ENCODE measurements at regions not wholly inside any gene's neighbourhood (a gene's known extent, or its start where the extent isn't known, plus 50 kb on each side); places are given as distances from the start of the nearest gene placed in this dataset.

GRCh38 chr21:19031953-19032352 lies 628.4 kb upstream of the TMPRSS15 start:
- no peak for TF ChIP-seq CTCF (conservative IDR thresholded peaks at IDR 0.05; ENCODE audit: low read depth, low read length)
- DNase-seq (ENCODE audit: low read depth) = no peak
- no peak overlapping the region for H3K4me3 ChIP-seq (ENCODE audit: low read depth, low read length)

- no peak overlapping the region for H3K4me3 ChIP-seq (ENCODE audit: low read depth, low read length)
- no peak for TF ChIP-seq CTCF (conservative IDR thresholded peaks at IDR 0.05; ENCODE audit: low read depth, low read length)
- DNase-seq (ENCODE audit: low read depth) = no peak
Measured at GRCh38 chr21:19034041-19034440, 630.5 kb upstream of the TMPRSS15 start.

GRCh38 chr21:19034560-19034959 lies 631.0 kb upstream of the TMPRSS15 start:
- no peak for DNase-seq (ENCODE audit: low read depth)
- H3K4me3 ChIP-seq (ENCODE audit: low read depth, low read length) = no peak overlapping the region
- TF ChIP-seq CTCF (conservative IDR thresholded peaks at IDR 0.05; ENCODE audit: low read depth, low read length) = no peak

- H3K4me3 ChIP-seq (ENCODE audit: low read depth, low read length) = no peak overlapping the region
- no peak for DNase-seq (ENCODE audit: low read depth)
- TF ChIP-seq CTCF (conservative IDR thresholded peaks at IDR 0.05; ENCODE audit: low read depth, low read length) = no peak
Measured at GRCh38 chr21:19045876-19046275, 642.3 kb upstream of the TMPRSS15 start.

GRCh38 chr21:19048098-19048672 lies 644.6 kb upstream of the TMPRSS15 start:
- TF ChIP-seq CTCF (conservative IDR thresholded peaks at IDR 0.05; ENCODE audit: low read depth, low read length) = no peak
- H3K4me3 ChIP-seq (ENCODE audit: low read depth, low read length) = no peak overlapping the region
- no peak for DNase-seq (ENCODE audit: low read depth)

- no peak for TF ChIP-seq CTCF (conservative IDR thresholded peaks at IDR 0.05; ENCODE audit: low read depth, low read length)
- no peak overlapping the region for H3K4me3 ChIP-seq (ENCODE audit: low read depth, low read length)
- DNase-seq (ENCODE audit: low read depth) = no peak
Measured at GRCh38 chr21:19049567-19049966, 646.0 kb upstream of the TMPRSS15 start.

- no peak overlapping the region for H3K4me3 ChIP-seq (ENCODE audit: low read depth, low read length)
- no peak for TF ChIP-seq CTCF (conservative IDR thresholded peaks at IDR 0.05; ENCODE audit: low read depth, low read length)
- no peak for DNase-seq (ENCODE audit: low read depth)
Measured at GRCh38 chr21:19065164-19065563, 661.6 kb upstream of the TMPRSS15 start.
